ENCODE measurements at regions not wholly inside any gene's neighbourhood (a gene's known extent, or its start where the extent isn't known, plus 50 kb on each side); places are given as distances from the start of the nearest gene placed in this dataset.

DNA sequence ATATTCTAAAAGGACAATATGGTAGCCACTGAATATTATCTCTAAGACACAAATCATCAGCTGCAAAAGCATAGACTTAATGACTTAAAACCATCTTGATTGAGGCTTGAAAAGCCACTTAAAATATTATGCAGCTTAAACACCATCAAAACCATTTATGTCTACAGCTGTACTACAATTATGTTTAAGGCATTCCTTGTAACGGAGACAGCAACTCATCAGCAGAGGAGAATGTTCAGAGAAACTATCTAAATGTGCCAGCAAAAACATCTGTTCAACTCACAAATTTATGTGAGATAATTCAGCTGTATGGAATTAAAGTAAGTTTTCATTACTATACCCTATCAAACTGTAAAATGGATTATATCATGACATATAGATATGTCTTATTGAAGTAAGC is 147.9 kb upstream of the CTSO start:
- in situ Hi-C loops (cut with HindIII; ENCODE audit: low pct_unique_long_range_greater_than_20kb, low sequenced_read_pairs): no loop called here

GRCh38 chr4:156100651-156101050 is 147.0 kb upstream of the CTSO start:
- DNase-seq (ENCODE audit: low read depth, low spot score): no peak
- in situ Hi-C loops (cut with HindIII; ENCODE audit: low pct_unique_long_range_greater_than_20kb, low sequenced_read_pairs): no loop called here

More for the DNA sequence above, 147.9 kb upstream of the CTSO start:
- DNase-seq (ENCODE audit: low read depth, low spot score): no peak

DNA sequence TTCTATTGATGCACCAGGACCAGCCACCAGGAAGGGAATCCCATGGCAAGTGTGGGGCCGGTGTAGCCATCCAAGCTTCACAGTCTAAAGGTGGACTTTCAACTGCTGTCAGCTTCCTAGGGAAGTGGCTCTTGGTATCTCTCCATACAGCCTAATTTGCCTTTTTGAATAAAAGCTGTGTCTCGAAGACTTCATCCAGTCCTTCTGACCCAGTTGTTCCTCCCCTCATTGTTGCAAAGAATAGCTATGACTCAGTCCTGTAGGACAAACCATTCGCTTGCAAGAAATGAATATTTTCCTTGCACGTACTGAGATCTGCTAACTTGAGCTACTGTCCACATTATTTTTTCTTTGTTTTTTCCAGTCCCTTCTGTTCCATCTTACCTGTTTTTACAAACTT is 145.1 kb upstream of the CTSO start:
- in situ Hi-C loops (cut with HindIII; ENCODE audit: low pct_unique_long_range_greater_than_20kb, low sequenced_read_pairs): no loop called here
- DNase-seq (ENCODE audit: low read depth, low spot score): no peak

DNA sequence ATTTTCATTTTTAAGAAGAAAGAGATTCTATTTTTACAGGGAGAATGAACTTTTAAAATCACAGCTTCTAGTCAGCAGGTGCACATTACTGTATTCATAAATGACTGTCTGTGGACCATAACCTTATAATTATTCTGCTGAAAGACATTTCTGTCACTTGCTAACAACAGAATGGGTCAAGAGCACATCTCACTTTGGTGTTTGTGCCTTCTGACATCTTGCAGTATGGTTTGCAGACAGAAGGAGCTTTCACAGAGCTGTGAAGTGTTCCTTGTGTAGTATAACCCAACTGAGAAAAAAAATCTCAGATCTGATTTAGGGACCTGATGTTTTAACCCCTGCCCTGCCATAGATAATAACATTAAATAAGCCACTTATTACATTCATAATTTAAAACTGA is 131.4 kb upstream of the CTSO start:
- in situ Hi-C loops (cut with HindIII; ENCODE audit: low pct_unique_long_range_greater_than_20kb, low sequenced_read_pairs): no loop called here
- DNase-seq (ENCODE audit: low read depth, low spot score): no peak

DNA sequence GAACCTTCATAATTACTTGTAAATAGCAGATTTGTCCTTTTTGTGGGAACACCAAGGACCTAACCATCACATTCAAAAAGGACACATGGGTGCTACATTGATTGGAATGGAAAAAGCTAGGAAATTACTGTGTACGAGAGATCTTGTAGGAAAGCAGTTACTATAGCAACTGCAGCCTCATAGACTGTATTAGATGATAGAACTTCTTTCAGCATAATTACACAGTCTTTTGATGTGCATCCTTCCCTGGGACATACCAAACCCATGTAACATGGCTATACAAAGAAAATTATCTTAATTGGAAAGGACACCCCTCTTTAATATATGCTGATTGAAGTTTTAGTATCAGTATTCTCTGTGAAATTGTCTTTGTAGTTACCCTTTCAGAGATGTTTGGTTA is 130.7 kb upstream of the CTSO start:
- in situ Hi-C loops (cut with HindIII; ENCODE audit: low pct_unique_long_range_greater_than_20kb, low sequenced_read_pairs): no loop called here
- no peak for DNase-seq (ENCODE audit: low read depth, low spot score)

DNA sequence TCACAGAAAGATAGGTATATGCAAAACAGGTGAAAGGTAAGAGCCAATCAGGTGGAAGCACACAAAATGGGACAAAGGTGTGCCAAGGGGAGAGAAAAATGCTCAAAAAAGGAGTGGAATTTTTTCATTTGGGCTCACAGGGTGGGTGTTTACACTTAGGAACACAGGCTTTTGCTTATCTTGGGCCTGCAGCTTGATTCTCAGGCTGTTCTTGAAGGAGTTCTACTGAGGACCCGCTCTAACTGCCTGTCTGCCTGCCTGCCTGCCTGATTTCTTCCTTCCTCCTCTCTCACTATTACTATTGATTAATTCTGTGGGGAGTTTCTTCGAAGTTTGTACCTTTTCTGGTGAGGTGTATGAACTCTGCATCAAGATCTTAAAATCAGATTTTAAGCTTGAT is 120.3 kb upstream of the CTSO start:
- in situ Hi-C loops (cut with HindIII; ENCODE audit: low pct_unique_long_range_greater_than_20kb, low sequenced_read_pairs): no loop called here
- no peak for DNase-seq (ENCODE audit: low read depth, low spot score)

DNA sequence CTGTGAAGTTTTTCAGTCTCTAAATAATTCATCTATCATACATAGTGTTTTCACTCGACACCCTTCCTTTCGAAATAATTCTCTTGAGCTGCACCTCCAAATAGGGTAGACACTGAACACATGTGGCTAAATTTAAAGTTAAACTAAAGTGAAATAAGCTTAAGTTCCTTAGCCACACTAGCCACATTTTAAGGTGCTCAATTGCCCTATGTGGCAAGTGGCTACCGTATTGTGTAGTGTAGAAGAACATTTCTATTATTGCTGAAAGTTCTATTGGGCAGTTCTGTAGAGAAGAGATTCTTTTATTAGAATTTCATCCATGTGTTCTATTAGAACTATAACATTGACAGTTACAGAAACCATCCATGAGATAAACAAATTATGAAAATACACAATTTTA is 107.0 kb upstream of the CTSO start:
- DNase-seq (ENCODE audit: low read depth, low spot score): no peak
- in situ Hi-C loops (cut with HindIII; ENCODE audit: low pct_unique_long_range_greater_than_20kb, low sequenced_read_pairs): no loop called here

DNA sequence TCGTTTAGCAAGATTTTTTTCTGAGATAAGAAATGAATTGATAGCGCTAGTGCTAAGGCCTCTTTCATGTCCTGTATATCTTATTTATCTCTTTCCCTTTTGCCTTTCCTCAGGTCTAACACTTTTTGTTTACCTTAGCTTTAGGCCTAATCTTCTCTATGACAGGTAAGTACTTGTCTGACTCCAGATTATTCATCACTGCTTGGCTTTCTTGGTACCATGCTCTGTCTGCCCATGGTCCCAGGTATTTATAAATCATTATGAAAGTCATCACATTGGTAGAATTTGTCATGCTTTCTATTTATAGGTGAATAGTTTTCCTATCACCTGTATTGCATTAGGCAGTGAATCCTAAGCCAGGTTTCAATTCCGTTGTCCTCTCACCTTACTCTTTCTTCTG is 99.5 kb upstream of the CTSO start:
- no peak for DNase-seq (ENCODE audit: low read depth, low spot score)
- in situ Hi-C loops (cut with HindIII; ENCODE audit: low pct_unique_long_range_greater_than_20kb, low sequenced_read_pairs): no loop called here

DNA sequence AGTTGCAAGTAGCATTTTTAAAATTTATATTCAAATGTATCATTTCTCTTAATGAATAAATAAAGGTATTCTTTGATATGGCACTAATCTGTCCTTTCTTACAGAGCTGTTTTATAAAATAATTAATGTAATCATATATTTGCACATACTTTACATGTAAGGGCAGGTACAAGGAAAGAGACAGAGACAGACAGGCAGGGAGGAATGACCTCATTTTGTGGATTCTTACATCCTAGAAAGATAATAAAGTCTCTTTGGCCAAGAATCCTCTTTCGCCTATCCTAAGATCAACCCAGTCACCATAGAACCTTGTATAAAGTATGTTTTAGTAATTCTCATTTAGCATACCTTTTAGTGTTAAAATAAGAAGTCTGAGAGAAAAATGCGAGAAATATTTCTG is 98.5 kb upstream of the CTSO start:
- in situ Hi-C loops (cut with HindIII; ENCODE audit: low pct_unique_long_range_greater_than_20kb, low sequenced_read_pairs): no loop called here
- no peak for DNase-seq (ENCODE audit: low read depth, low spot score)

GRCh38 chr4:156038772-156039171 is 85.1 kb upstream of the CTSO start:
- DNase-seq (ENCODE audit: low read depth, low spot score): no peak
- in situ Hi-C loops (cut with HindIII; ENCODE audit: low pct_unique_long_range_greater_than_20kb, low sequenced_read_pairs): no loop called here

DNA sequence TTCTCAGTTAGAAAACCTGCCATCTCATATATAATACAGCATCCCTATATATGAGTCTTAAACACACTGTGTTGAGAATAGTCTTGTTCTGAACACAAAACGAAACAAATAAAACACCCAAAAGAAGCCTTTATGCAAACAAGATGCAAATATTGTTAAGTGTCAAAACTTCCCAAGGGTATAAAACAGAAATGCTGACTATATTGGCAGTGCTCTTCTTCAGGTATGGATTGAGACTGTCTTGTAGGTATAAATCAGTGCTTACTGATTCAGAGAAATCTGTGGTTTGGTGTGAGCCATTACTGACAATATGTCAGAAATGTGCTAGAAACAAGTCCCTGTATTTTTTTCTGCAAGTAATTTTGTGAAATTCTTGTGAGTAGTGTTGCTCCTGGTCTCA is 82.8 kb upstream of the CTSO start:
- in situ Hi-C loops (cut with HindIII; ENCODE audit: low pct_unique_long_range_greater_than_20kb, low sequenced_read_pairs): no loop called here
- DNase-seq (ENCODE audit: low read depth, low spot score): no peak

- DNase-seq (ENCODE audit: low read depth, low spot score): no peak
- in situ Hi-C loops (cut with HindIII; ENCODE audit: low pct_unique_long_range_greater_than_20kb, low sequenced_read_pairs): no loop called here
Measured at GRCh38 chr4:156029691-156030090, 76.0 kb upstream of the CTSO start.

- in situ Hi-C loops (cut with HindIII; ENCODE audit: low pct_unique_long_range_greater_than_20kb, low sequenced_read_pairs): no loop called here
- no peak for DNase-seq (ENCODE audit: low read depth, low spot score)
Measured at GRCh38 chr4:156021298-156021697, 67.6 kb upstream of the CTSO start.

DNA sequence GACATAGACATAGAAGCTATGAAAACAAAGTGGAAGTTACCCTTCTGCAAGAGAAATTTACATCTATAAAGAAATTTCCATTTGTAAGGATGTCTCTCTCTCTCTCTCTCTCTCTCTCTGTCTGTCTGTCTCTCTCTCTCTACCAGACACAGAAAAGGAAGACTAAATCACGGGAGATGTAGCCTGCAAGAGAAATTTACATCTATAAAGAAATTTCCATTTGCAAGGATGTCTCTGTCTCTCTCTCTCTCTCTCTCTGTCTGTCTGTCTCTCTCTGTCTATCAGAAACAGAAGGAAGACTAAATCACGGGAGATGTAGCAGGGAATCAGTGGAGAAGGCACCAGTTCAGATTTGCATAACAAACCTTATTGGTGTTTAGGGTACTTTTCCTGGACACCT is 65.6 kb upstream of the CTSO start:
- DNase-seq (ENCODE audit: low read depth, low spot score): no peak
- in situ Hi-C loops (cut with HindIII; ENCODE audit: low pct_unique_long_range_greater_than_20kb, low sequenced_read_pairs): no loop called here

DNA sequence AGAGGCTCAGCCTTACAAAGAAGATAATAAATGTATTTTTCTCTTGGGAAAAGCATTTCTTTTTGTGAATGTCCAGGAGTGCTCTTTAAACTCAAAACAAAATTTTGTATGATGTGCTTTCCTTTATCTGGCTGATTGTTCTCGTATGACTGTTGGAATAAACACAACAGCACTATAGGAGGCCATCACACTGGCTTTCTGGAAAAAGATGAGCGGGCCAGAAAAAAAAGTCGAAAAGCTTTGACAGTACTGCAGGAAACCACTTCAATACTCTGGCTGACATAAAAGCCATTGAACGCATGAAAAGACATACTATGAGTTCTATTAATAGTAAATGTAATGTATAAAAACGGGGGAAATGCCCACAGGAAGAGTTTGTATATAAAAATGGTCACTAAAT is 64.7 kb upstream of the CTSO start:
- no peak for DNase-seq (ENCODE audit: low read depth, low spot score)
- in situ Hi-C loops (cut with HindIII; ENCODE audit: low pct_unique_long_range_greater_than_20kb, low sequenced_read_pairs): no loop called here

GRCh38 chr4:156015781-156016180 is 62.1 kb upstream of the CTSO start:
- no peak for DNase-seq (ENCODE audit: low read depth, low spot score)
- in situ Hi-C loops (cut with HindIII; ENCODE audit: low pct_unique_long_range_greater_than_20kb, low sequenced_read_pairs): no loop called here

GRCh38 chr4:156006192-156006591 is 52.5 kb upstream of the CTSO start:
- DNase-seq (ENCODE audit: low read depth, low spot score): no peak
- in situ Hi-C loops (cut with HindIII; ENCODE audit: low pct_unique_long_range_greater_than_20kb, low sequenced_read_pairs): no loop called here
